Astrocyte (in vitro differentiated cells and primary cell): ENCODE measurements at regions not wholly inside any gene's neighbourhood (a gene's known extent, or its start where the extent isn't known, plus 50 kb on each side); places are given as distances from the start of the nearest gene placed in this dataset.

Experiments used
- EZH2 ChIP-seq: IDR thresholded peaks from 2 replicates; pipeline ENCODE4 v1.6.1; 2012; ENCODE audit warnings: mild to moderate bottlenecking, low read length, inconsistent platforms; ENCODE audit not compliant: insufficient read depth
- TF ChIP-seq, protein P1 (sequence below): IDR thresholded peaks from 2 replicates; pipeline ENCODE4 v1.5.1; 2011; ENCODE audit warnings: low read depth, mild to moderate bottlenecking, inconsistent platforms, low read length, moderate library complexity; ENCODE audit not compliant: insufficient read depth

DNA sequence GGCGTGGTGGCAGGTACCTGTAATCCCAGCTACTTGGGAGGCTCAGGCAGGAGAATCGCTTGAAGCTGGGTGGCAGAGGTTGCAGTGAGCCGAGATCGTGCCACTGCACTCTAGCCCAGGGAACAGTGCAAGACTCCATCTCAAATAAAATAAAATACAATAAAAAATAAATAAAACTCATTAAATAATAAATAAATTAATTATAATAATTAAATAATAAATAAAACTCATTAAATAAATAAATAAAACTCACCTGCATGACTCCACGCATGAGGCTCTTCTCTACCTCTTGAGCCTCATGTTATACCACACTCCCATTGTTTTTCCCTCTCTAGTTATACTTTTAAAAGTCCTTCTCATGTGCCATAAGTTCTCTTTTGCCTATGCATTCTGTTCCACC lies 995.4 kb downstream of the MAT2B start:
- TF ChIP-seq, protein P1, sequence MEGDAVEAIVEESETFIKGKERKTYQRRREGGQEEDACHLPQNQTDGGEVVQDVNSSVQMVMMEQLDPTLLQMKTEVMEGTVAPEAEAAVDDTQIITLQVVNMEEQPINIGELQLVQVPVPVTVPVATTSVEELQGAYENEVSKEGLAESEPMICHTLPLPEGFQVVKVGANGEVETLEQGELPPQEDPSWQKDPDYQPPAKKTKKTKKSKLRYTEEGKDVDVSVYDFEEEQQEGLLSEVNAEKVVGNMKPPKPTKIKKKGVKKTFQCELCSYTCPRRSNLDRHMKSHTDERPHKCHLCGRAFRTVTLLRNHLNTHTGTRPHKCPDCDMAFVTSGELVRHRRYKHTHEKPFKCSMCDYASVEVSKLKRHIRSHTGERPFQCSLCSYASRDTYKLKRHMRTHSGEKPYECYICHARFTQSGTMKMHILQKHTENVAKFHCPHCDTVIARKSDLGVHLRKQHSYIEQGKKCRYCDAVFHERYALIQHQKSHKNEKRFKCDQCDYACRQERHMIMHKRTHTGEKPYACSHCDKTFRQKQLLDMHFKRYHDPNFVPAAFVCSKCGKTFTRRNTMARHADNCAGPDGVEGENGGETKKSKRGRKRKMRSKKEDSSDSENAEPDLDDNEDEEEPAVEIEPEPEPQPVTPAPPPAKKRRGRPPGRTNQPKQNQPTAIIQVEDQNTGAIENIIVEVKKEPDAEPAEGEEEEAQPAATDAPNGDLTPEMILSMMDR, result no peak
- TF ChIP-seq EZH2, result no peak
